Ishikawa (cell line): ENCODE measurements at regions not wholly inside any gene's neighbourhood (a gene's known extent, or its start where the extent isn't known, plus 50 kb on each side); places are given as distances from the start of the nearest gene placed in this dataset.

Source experiments
- CEBPB ChIP-seq: IDR thresholded peaks from 2 replicates; pipeline ENCODE4 v1.6.1; 2012
- CREB1 ChIP-seq: IDR thresholded peaks from 2 replicates; pipeline ENCODE4 v1.6.1; 2012; ENCODE audit warnings: low read depth
- EGR1 ChIP-seq: IDR thresholded peaks from 2 replicates; pipeline ENCODE4 v1.6.1; 2012
- EP300 ChIP-seq: IDR thresholded peaks from 2 replicates; pipeline ENCODE4 v1.6.1; 2012; ENCODE audit warnings: borderline replicate concordance
- FOXM1 ChIP-seq: IDR thresholded peaks from 2 replicates; pipeline ENCODE4 v1.6.1; 2012; ENCODE audit warnings: low read depth, borderline replicate concordance
- MAX ChIP-seq: IDR thresholded peaks from 2 replicates; pipeline ENCODE4 v1.6.1; 2012
- NFIC ChIP-seq: IDR thresholded peaks from 2 replicates; pipeline ENCODE4 v1.6.1; 2012
- RAD21 ChIP-seq: IDR thresholded peaks from 2 replicates; pipeline ENCODE4 v1.6.1; 2012; ENCODE audit warnings: low read depth
- REST ChIP-seq: IDR thresholded peaks from 2 replicates; pipeline ENCODE4 v1.6.1; 2012; ENCODE audit warnings: low read depth, mild to moderate bottlenecking
- YY1 ChIP-seq: IDR thresholded peaks from 2 replicates; pipeline ENCODE4 v1.6.1; 2012; ENCODE audit warnings: low read depth
- ZBTB7A ChIP-seq: IDR thresholded peaks from 2 replicates; pipeline ENCODE4 v1.6.1; 2012; ENCODE audit warnings: low read depth

- no peak for TF ChIP-seq NFIC
- TF ChIP-seq EP300, result no peak
- no peak for TF ChIP-seq REST
- no peak for TF ChIP-seq MAX
- no peak for TF ChIP-seq CREB1
- no peak for TF ChIP-seq CEBPB
- TF ChIP-seq FOXM1, result no peak
- no peak for TF ChIP-seq YY1
- TF ChIP-seq RAD21, result no peak
- TF ChIP-seq EGR1, result no peak
- TF ChIP-seq ZBTB7A, result no peak
Observed at GRCh38 chr3:22122567-22122966, 371.6 kb upstream of the ZNF385D start.
